ENCODE measurements at regions not wholly inside any gene's neighbourhood (a gene's known extent, or its start where the extent isn't known, plus 50 kb on each side); places are given as distances from the start of the nearest gene placed in this dataset.
"Not testable (repeated sequence)": the region's sequence is repeated elsewhere in the genome, so short reads cannot be mapped to it uniquely, and the experiment has no call there.

GRCh38 chr4:32684160-32684559 lies 1964.0 kb downstream of the PCDH7 start:
- no peak for DNase-seq (ENCODE audit: low read depth, low spot score)

- no peak for DNase-seq (ENCODE audit: low read depth, low spot score)
Measured at GRCh38 chr4:32686123-32686522, 1966.0 kb downstream of the PCDH7 start.

GRCh38 chr4:32689518-32689917 lies 1969.3 kb downstream of the PCDH7 start:
- no peak for DNase-seq (ENCODE audit: low read depth, low spot score)

- no peak for DNase-seq (ENCODE audit: low read depth, low spot score)
Measured at GRCh38 chr4:32697281-32697814, 1977.2 kb downstream of the PCDH7 start.

- DNase-seq (ENCODE audit: low read depth, low spot score), result no peak
Measured at GRCh38 chr4:32700838-32701237, 1980.7 kb downstream of the PCDH7 start.

DNA sequence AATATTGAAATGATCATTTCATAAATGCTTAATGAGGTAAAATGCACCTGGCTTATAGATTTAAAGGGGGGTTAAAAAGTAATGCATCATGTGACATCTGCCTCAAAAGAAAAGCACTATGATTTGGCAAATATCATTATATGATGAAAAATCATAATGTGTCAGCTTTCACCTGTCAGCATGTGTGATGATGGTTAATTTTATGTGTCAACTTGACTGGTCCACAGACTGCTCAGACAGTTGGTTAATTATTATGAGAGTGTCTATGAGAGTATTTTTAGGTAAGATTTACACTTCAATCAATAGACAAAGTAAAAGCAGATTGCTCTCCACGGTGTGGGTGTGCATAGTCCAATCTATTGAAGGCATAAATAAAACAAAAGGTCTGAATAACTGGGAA lies 1986.7 kb downstream of the PCDH7 start:
- no peak for DNase-seq (ENCODE audit: low read depth, low spot score)

GRCh38 chr4:32716090-32716620 lies 1996.0 kb downstream of the PCDH7 start:
- DNase-seq (ENCODE audit: low read depth, low spot score), result not testable (repeated sequence)

DNA sequence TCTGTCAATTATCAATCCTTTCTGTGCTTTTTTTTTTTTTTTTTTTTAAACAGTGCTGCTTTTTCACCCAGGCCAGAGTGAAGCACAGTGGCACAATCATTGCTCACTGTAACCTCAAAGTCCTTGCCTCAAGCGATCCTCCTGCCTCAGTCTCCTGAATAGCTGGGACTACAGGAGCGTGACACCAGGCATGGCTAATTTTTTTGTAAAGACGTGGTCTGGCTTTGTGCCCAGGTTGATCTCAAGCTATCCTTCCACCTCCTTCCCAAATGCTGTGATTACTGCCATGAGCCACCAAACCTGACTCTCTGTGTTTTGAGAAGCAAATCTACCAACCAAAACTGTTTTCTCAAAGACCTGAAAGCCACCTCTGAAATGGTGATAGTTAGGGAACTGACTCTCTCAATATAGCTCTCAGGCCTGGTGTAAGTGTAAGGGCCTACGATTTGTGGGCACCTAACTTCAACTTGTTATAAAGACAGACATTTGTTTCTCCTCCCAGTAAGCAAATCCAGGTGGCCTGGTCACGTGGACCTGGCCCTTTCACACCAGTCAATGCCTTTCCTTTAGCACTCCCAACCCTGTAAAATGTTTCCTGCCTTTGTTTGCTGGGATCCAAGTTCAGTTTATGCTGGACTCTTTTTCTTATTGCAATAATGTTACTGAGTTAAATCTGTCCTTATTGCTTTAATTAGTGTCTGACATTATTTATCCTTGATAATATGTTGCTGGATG lies 2015.9 kb downstream of the PCDH7 start:
- DNase-seq (ENCODE audit: low read depth, low spot score), result no peak

DNA sequence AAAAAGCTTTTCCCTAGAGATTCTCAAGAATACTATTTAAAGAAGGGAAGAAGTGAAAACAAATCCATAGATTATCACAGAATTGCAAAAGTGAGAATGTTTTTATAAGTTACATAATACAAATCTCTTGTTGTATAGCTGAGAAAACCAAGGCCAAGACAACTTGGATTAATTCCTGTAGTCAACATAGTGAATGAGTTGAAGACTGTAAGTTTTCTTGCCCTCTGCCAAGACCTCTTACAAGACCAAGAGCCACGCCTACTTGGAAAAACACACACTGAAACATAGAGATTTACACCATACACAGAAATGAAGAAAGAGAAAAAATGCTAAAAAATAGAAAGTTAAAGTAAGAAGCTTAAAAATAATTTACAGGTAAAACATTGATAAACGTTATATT lies 2024.0 kb downstream of the PCDH7 start:
- DNase-seq (ENCODE audit: low read depth, low spot score), result no peak

DNA sequence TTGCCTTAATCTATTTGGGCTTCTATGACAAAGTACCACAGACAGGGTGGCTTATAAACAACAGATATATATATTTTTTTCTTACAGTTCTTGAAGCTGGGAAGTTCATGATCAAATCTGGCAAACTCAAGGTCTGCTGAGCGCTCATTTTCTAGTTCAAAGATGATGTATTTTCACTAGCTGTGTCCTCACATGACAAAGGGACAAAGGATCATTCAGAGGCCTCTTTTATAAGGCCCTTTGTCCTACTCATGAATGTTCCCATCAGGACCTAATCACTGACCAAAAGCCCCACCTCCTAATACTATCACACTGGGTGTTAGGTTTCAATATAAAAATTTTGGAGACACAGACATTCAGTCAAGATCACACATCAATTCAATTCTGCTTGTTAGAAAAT lies 2025.2 kb downstream of the PCDH7 start:
- no peak for DNase-seq (ENCODE audit: low read depth, low spot score)

GRCh38 chr4:32748061-32748460 lies 2027.9 kb downstream of the PCDH7 start:
- no peak for DNase-seq (ENCODE audit: low read depth, low spot score)

DNA sequence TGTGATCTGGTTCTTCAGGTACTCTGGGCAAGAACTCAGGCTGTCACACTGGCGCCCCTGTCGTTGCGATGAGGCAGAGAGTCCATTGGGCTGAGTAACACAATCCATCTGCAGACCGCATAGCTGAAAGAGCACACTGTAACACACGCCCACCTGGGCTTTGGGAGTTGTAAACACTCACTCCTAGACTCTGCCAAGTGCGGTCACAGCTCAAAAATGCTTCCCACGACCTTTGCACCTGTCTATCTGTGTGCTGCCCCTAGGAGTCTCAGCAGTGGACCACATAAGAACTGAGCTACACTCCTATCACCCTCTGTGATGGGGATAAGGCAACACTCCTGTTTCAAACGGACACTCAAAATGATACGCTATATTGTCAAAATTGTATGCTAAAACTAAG lies 2028.3 kb downstream of the PCDH7 start:
- DNase-seq (ENCODE audit: low read depth, low spot score), result no peak

DNA sequence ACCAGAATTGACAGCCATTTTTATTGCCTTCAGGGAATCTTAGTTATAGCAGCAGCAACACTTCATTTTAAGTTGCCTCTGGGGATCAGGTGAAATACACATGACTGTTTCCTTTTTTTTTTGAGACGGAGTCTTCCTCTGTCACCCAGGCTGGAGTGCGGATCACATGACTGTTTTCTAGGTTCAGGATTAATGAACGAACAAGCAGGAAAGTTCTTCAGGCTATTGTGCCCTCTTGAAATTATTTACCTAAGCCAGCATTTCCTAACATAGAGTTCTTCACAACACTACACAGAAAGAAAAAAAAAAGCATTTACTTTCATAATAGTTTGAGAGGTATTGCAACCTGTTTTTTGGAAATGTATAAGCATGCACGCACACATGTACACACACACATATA lies 2032.8 kb downstream of the PCDH7 start:
- DNase-seq (ENCODE audit: low read depth, low spot score), result no peak

DNA sequence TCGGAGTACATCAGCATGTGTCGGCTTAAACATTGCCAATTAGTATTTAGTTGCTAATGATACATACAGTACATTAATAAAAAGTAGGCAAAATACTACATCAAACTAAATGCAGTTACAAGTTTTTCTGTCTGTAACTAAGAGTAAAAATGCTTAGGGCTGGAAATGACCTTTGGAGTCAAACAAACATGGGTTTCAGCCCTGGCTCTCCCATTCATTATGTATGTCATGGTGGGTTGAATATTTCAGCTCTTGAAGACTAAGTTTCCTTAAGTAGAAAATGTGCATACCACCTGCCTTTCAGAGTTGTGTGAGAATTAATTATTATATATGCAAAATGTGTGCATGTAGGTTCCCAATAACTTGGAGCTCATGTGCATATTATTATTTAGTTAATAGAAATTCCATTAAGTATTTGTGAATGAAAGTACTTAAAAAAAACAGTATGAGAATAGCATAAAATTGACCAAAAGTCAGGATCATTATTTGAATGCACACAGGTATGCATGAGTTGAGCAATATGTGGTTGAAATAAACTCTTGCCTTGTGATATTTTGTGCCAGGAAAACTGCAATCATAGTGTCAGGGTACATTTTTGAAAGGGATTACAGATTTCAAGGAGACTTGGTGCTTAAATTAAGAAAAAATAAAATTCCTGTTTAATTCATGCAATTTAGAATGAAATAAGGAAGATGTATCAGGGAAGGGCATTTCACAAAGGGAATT lies 2048.7 kb downstream of the PCDH7 start:
- DNase-seq (ENCODE audit: low read depth, low spot score), result no peak

DNA sequence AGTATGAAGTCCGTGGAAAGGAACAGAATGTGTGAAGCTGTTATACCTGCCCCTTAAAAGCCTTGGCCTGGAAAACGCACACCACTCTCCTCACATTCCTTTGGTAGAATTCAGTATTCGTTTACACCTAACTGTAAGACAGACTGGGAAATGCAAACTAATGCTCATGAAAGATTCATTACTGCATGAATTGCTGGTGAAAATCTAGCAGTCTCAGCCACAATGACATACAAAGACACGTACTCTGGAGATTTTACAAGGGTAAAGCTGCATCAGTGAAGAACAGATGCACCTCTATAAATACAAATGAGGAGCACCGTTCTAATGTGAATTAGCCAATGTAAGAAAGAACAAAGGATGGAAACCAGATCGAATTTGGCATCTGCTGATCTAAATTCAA lies 2051.3 kb downstream of the PCDH7 start:
- no peak for DNase-seq (ENCODE audit: low read depth, low spot score)

DNA sequence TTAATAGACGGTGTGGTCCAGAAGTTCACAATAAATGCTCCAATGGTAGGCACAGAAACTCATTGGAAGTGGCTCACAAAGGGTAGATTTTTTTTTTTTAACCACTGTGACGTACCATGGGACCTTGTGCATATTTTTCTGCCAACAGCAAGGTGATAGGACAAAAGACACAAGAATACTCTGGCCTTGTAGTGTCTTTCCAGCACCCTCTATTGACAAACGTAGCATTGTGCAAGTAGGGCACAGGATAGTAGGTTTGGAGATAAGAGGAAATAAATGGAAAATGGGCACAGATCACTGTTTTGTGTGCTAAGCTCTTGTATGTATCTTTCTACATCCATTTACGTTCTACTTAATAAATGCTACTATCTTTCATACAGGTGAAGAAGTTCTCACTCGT lies 2054.9 kb downstream of the PCDH7 start:
- DNase-seq (ENCODE audit: low read depth, low spot score), result no peak

GRCh38 chr4:32776435-32777203 lies 2056.4 kb downstream of the PCDH7 start:
- no peak for DNase-seq (ENCODE audit: low read depth, low spot score)

DNA sequence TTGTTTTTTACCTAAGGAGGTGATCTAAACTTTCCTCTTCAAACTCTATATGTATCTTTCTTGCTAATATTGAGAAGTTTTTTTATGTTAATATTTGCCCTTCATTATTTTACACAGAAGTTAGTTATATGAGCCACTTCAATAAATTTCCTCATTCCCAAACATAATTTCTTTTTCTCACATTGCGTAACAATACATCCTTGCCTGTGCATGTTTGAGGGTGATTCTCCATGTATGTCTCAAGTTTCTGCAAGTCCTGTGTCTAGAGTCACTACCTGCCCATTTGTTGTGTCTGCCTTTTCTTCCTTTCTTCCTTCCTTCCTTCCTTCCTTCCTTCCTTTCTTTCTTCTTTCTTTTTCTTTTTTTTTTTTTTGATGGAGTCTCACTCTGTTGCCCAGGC lies 2057.9 kb downstream of the PCDH7 start:
- no peak for DNase-seq (ENCODE audit: low read depth, low spot score)

GRCh38 chr4:32778938-32779337 lies 2058.8 kb downstream of the PCDH7 start:
- DNase-seq (ENCODE audit: low read depth, low spot score), result no peak

- DNase-seq (ENCODE audit: low read depth, low spot score), result no peak
Measured at GRCh38 chr4:32789026-32789608, 2068.9 kb downstream of the PCDH7 start.

DNA sequence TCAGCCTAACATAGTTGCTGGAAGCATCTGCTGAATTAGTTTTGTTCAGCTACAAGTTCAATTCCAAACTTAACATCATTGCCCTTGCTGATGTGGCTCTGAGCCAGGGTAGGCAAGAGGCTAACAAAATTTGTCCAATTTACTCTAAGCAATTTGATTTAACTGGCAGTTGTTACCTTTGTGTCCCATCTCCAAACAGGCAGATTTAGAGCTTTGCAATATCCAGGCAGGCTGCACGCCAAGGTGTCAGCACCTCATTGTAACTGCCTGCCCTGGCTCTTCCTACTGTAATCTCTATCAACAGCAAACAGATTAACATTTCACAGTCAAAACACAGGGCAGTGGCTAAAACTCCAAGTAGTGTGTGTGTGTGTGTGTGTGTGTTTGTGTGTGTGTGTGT lies 2070.6 kb downstream of the PCDH7 start:
- no peak for DNase-seq (ENCODE audit: low read depth, low spot score)
